ENCODE measurements at regions not wholly inside any gene's neighbourhood (a gene's known extent, or its start where the extent isn't known, plus 50 kb on each side); places are given as distances from the start of the nearest gene placed in this dataset.

GRCh38 chr1:87462894-87463293 lies 134.2 kb downstream of the LMO4 start:
- no peak for TF ChIP-seq CTCF (IDR thresholded peaks at IDR 0.05; ENCODE audit: low read length)
- no peak for TF ChIP-seq EZH2 (optimal IDR thresholded peaks at IDR 0.05; ENCODE audit: low read depth, low read length)
- TF ChIP-seq EZH2phosphoT487 (IDR thresholded peaks at IDR 0.05; ENCODE audit: low read length): no peak
